GM12892 (cell line): ENCODE measurements at regions not wholly inside any gene's neighbourhood (a gene's known extent, or its start where the extent isn't known, plus 50 kb on each side); places are given as distances from the start of the nearest gene placed in this dataset.

Source experiments
- POLR2A ChIP-seq: IDR thresholded peaks from 2 replicates; pipeline ENCODE4 v1.6.1; 2011; ENCODE audit warnings: low read depth, low read length, control low read depth
- POLR2AphosphoS5 ChIP-seq: IDR thresholded peaks from 2 replicates; pipeline ENCODE4 v1.6.1; 2011; ENCODE audit warnings: low read depth, low read length, control low read depth
- TAF1 ChIP-seq: IDR thresholded peaks from 2 replicates; pipeline ENCODE4 v1.6.1; 2011; ENCODE audit warnings: low read depth, mild to moderate bottlenecking, control low read depth, low read length, borderline replicate concordance

DNA sequence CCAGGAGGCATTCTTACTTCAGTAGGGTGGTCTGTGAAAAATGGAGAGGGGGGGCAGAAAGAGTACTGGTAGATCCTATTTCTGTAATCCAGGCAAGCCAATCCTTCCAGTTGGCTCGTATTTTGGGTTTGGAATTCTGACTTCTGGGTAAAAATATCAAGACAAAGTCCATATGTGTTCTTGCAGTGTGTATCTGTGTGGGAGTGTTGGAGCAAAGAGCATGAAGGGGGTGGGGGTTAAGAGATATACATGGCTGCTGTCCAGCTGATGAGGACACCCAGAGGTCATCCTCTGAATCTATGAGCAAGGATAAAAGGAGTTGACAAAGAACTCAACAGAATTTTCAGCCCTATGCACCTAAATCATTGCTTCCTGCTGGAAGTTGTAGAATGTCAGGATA is 375.8 kb upstream of the PIK3C3 start:
- TF ChIP-seq POLR2A, result no peak
- TF ChIP-seq POLR2AphosphoS5, result no peak
- no peak for TF ChIP-seq TAF1
